NT2/D1 (cell line): ENCODE measurements at regions not wholly inside any gene's neighbourhood (a gene's known extent, or its start where the extent isn't known, plus 50 kb on each side); places are given as distances from the start of the nearest gene placed in this dataset.

Experiments
- YY1 ChIP-seq: IDR thresholded peaks from 2 replicates; pipeline ENCODE4 v1.6.1; 2011; ENCODE audit not compliant: insufficient read length, insufficient read depth
- ZNF274 ChIP-seq: IDR thresholded peaks from 2 replicates; pipeline ENCODE4 v1.6.1; 2011; ENCODE audit warnings: mild to moderate bottlenecking, low read depth, low read length

DNA sequence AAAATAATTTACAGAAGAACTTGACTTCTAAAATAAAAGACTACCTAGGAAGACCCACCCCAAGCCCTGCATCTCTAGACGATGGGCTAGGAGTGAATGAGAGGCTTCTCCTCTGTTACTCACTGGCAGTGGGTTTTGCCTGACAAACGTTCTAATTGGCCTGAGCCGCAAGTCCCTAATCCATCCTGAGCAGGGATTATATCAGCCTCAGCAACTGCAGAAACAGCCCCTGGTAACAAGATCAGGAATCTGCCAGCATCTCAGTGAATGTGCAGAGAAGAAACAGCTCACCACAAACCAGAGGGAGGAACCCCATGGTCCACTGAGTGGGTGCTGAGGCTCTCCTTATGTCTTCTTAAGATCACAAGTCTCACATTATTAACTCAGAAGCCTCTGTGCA lies 240.6 kb downstream of the BRINP2 start:
- TF ChIP-seq ZNF274 = no peak
- no peak for TF ChIP-seq YY1
